ENCODE measurements at regions not wholly inside any gene's neighbourhood (a gene's known extent, or its start where the extent isn't known, plus 50 kb on each side); places are given as distances from the start of the nearest gene placed in this dataset.
A peak's percentile ranks its signal among the peaks of the same experiment; 100 is the strongest.

GRCh38 chr5:106113922-106114321 is 1556.8 kb downstream of the EFNA5 start:
- BruUV-seq (replicated peaks): no TSS peak
- dilution Hi-C loops (cut with HindIII; ENCODE audit: low sequenced_read_pairs, unreplicated experiment): no loop called here
- 100% methylated on average over 1 of the region's 1 CpG; no CpG with 5 or more reads in 1 of the 2 experiments for WGBS, 2 experiments (ENCODE audit: extremely low coverage in 2 of 2, insufficient read length in 1 of 2)

More at GRCh38 chr5:106113922-106114321, 1556.8 kb downstream of the EFNA5 start:
- Histone ChIP-seq H3K18ac (ENCODE audit: low read depth, low read length) (no peak overlapping the region), H3K4me3 (ENCODE audit: insufficient read depth, low read depth, low read length) (no peak overlapping the region), H4K5ac (ENCODE audit: low read depth, low read length) (no peak overlapping the region), H3K4me1 (ENCODE audit: control insufficient read depth, insufficient read depth, low read length) (peaks cover 2% of the 10 kb centered on the region), H2AFZ (replicated peaks; ENCODE audit: low read length, poor library complexity) (no peak overlapping the region), H3K23ac (ENCODE audit: low read depth, low read length) (no peak overlapping the region), H3K79me1 (ENCODE audit: low read depth in 1 of 2, low read length in 2 of 2) (no peaks in the 10 kb centered on the region), H4K8ac (ENCODE audit: low read depth in 2 of 2, low read length in 2 of 2) (no peak overlapping the region), H2AK5ac (ENCODE audit: low read depth, low read length) (no peak overlapping the region), H2BK15ac (ENCODE audit: low read depth, low read length) (no peak overlapping the region), H3K9me3 (ENCODE audit: control insufficient read depth, insufficient read depth, low read length) (peaks cover 3% of the 10 kb centered on the region), H4K20me1 (ENCODE audit: insufficient read depth, low read length) (no peaks in the 10 kb centered on the region), H3K56ac (ENCODE audit: extremely low read depth, insufficient read depth, low read length) (no peak overlapping the region), H3K27me3 (ENCODE audit: control insufficient read depth, insufficient read depth, low read length) (no peaks in the 10 kb centered on the region), H3K14ac (replicated peaks; ENCODE audit: low read depth, low read length) (no peak overlapping the region), H3K4ac (ENCODE audit: low read depth, low read length) (no peak overlapping the region), H2AK9ac (replicated peaks; ENCODE audit: low read depth, low read length, poor library complexity) (no peak overlapping the region), H3K36me3 (ENCODE audit: control insufficient read depth, insufficient read depth, low read length) (no peaks in the 10 kb centered on the region), H4K91ac (ENCODE audit: insufficient read depth, low read depth, low read length) (no peak overlapping the region), H3K4me2 (ENCODE audit: low read depth, low read length) (no peak overlapping the region), H3K27ac (ENCODE audit: insufficient read depth, low read length) (no peak overlapping the region), H3K9ac (ENCODE audit: low read depth, low read length) (no peak overlapping the region), H3K9me1 (ENCODE audit: insufficient read depth, low read length) (0 out of 2 replicates have a peak, but pooled peaks cover 3% of the 10 kb centered on the region), H2BK5ac (ENCODE audit: low read depth, low read length, poor library complexity, severe bottlenecking) (no peak overlapping the region), H2BK20ac (ENCODE audit: low read depth, low read length) (no peak overlapping the region), H2BK120ac (ENCODE audit: low read depth, low read length) (peak overlapping the region; percentile 12; the same call in 1 of the 2 replicates)
- intact Hi-C loops (cut with micrococcal nuclease): no loop called here
- ChIA-PET POLR2A (ENCODE audit: unreplicated experiment) (no interaction called here), CTCF (no interaction called here)
- in situ Hi-C loops (cut with MboI; ENCODE audit: low sequenced_read_pairs): no loop called here
- TF ChIP-seq MAZ (IDR thresholded peaks at IDR 0.05; ENCODE audit: borderline replicate concordance, low read depth, low read length) (no peak), NFE2L2 (IDR thresholded peaks at IDR 0.05; ENCODE audit: low read depth, low read length) (no peak), POLR2A (IDR thresholded peaks at IDR 0.05; ENCODE audit: low read depth, low read length) (no peak), ELK1 (IDR thresholded peaks at IDR 0.05; ENCODE audit: borderline replicate concordance, low read depth, low read length) (no peak), BHLHE40 (IDR thresholded peaks at IDR 0.05; ENCODE audit: low read depth, low read length) (no peak), CTCF (conservative IDR thresholded peaks at IDR 0.05; ENCODE audit: low read depth, low read length) (no peak), RAD21 (IDR thresholded peaks at IDR 0.05; ENCODE audit: low read length) (no peak), CEBPB (IDR thresholded peaks at IDR 0.05; ENCODE audit: low read depth, low read length) (no peak), USF2 (IDR thresholded peaks at IDR 0.05; ENCODE audit: low read depth, low read length) (no peak), RCOR1 (IDR thresholded peaks at IDR 0.05; ENCODE audit: insufficient replicate concordance, low read length) (no peak), SMC3 (IDR thresholded peaks at IDR 0.05; ENCODE audit: low read depth, low read length) (no peak), MAFK (IDR thresholded peaks at IDR 0.05; ENCODE audit: low read depth, low read length) (no peak), CHD1 (IDR thresholded peaks at IDR 0.05; ENCODE audit: low read depth, low read length) (no peak), FOS (IDR thresholded peaks at IDR 0.05; ENCODE audit: low read depth, low read length) (no peak), MXI1 (IDR thresholded peaks at IDR 0.05; ENCODE audit: borderline replicate concordance, low read depth, low read length) (no peak), RFX5 (IDR thresholded peaks at IDR 0.05; ENCODE audit: low read depth, low read length) (no peak)
- ATAC-seq (ENCODE audit: low read depth) (no peak), DNase-seq (no peak)

Data from IMR-90 (cell line).